ENCODE measurements at regions not wholly inside any gene's neighbourhood (a gene's known extent, or its start where the extent isn't known, plus 50 kb on each side); places are given as distances from the start of the nearest gene placed in this dataset.

- TF ChIP-seq INSM2 (tag by site-specific recombination; IDR thresholded peaks at IDR 0.05) (no peak), ZNF670 (tag by site-specific recombination; IDR thresholded peaks at IDR 0.05; ENCODE audit: low read depth) (no peak), ZNF521 (tag by site-specific recombination; IDR thresholded peaks at IDR 0.05) (no peak)
These were observed 174.7 kb downstream of the OTOR start (continued) for GRCh38 chr20:16922834-16923233.

- POLR2A ChIA-PET = no interaction called here
- no peak overlapping the region for H3K4me3 ChIP-seq (ENCODE audit: low read depth, low read length)
These were observed 178.7 kb downstream of the OTOR start for GRCh38 chr20:16926626-16927430.

GRCh38 chr20:16929756-16930155, 181.6 kb downstream of the OTOR start:
- Histone ChIP-seq H3K4me1 (ENCODE audit: control insufficient read depth, insufficient read depth, low read length) (no peaks in the 10 kb centered on the region), H3K9me3 (ENCODE audit: control insufficient read depth, insufficient read depth, low read depth, low read length) (no peaks in the 10 kb centered on the region), H3K27ac (ENCODE audit: extremely low read depth, low read depth, low read length) (no peak overlapping the region), H3K4me3 (ENCODE audit: low read depth, low read length) (no peak overlapping the region), H3K36me3 (ENCODE audit: control insufficient read depth in 2 of 2, insufficient read depth in 1 of 2, low read length in 2 of 2) (no peaks in the 10 kb centered on the region)
- ChIA-PET CTCF (interaction anchor here (0.6 to 1.1 kb wide), 2 partner anchors 36 to 72 kb away, joined by 3 read pairs; no protein-coding TSS in a partner anchor), POLR2A (no interaction called here)
- TF ChIP-seq KLF1 (tag by site-specific recombination; IDR thresholded peaks at IDR 0.05) (no peak), ZNF571 (tag by site-specific recombination; IDR thresholded peaks at IDR 0.05) (no peak), ZNF202 (tag by site-specific recombination; IDR thresholded peaks at IDR 0.05; ENCODE audit: borderline replicate concordance) (no peak), ZSCAN5A (tag by site-specific recombination; IDR thresholded peaks at IDR 0.05) (no peak), ZBTB7A (tag by site-specific recombination; IDR thresholded peaks at IDR 0.05; ENCODE audit: low read depth) (no peak), ZNF76 (tag by site-specific recombination; IDR thresholded peaks at IDR 0.05; ENCODE audit: borderline replicate concordance, low read depth) (no peak), ZNF366 (tag by site-specific recombination; conservative IDR thresholded peaks at IDR 0.05) (no peak)

More at GRCh38 chr20:16926626-16927430, 178.7 kb downstream of the OTOR start:
- H3K9me3 ChIP-seq (ENCODE audit: control insufficient read depth, insufficient read depth, low read depth, low read length) = no peaks in the 10 kb centered on the region
- no peak overlapping the region for H3K27ac ChIP-seq (ENCODE audit: extremely low read depth, low read depth, low read length)
- H3K4me1 ChIP-seq (ENCODE audit: control insufficient read depth, insufficient read depth, low read length) = no peaks in the 10 kb centered on the region
- CTCF ChIA-PET = no interaction called here
- no peaks in the 10 kb centered on the region for H3K36me3 ChIP-seq (ENCODE audit: control insufficient read depth in 2 of 2, insufficient read depth in 1 of 2, low read length in 2 of 2)
- no peak for TF ChIP-seq ZNF146 (tag by site-specific recombination; IDR thresholded peaks at IDR 0.05)

GRCh38 chr20:16930656-16931055, 182.5 kb downstream of the OTOR start:
- Histone ChIP-seq H3K4me3 (ENCODE audit: low read depth, low read length) (no peak overlapping the region), H3K36me3 (ENCODE audit: control insufficient read depth in 2 of 2, insufficient read depth in 1 of 2, low read length in 2 of 2) (no peaks in the 10 kb centered on the region), H3K4me1 (ENCODE audit: control insufficient read depth, insufficient read depth, low read length) (no peaks in the 10 kb centered on the region), H3K27ac (ENCODE audit: extremely low read depth, low read depth, low read length) (no peak overlapping the region), H3K9me3 (ENCODE audit: control insufficient read depth, insufficient read depth, low read depth, low read length) (no peaks in the 10 kb centered on the region)
- POLR2A ChIA-PET = no interaction called here
- no peak for TF ChIP-seq KLF10 (tag by site-specific recombination; IDR thresholded peaks at IDR 0.05)
- no peak for TF ChIP-seq SCRT2 (tag by site-specific recombination; IDR thresholded peaks at IDR 0.05)
- no peak for TF ChIP-seq ZNF692 (tag by site-specific recombination; IDR thresholded peaks at IDR 0.05)
- TF ChIP-seq ZNF274 (IDR thresholded peaks at IDR 0.05; ENCODE audit: low read length) = no peak
- TF ChIP-seq ZNF274 (tag by site-specific recombination; IDR thresholded peaks at IDR 0.05; ENCODE audit: borderline replicate concordance) = no peak
- no peak for TF ChIP-seq ZNF121 (tag by site-specific recombination; IDR thresholded peaks at IDR 0.05)
- TF ChIP-seq ZSCAN4 (tag by site-specific recombination; IDR thresholded peaks at IDR 0.05) = no peak
- TF ChIP-seq WT1 (tag by site-specific recombination; IDR thresholded peaks at IDR 0.05) = no peak
- TF ChIP-seq ZNF311 (tag by site-specific recombination; IDR thresholded peaks at IDR 0.05; ENCODE audit: borderline replicate concordance) = no peak
- TF ChIP-seq PRDM1 (tag by site-specific recombination; IDR thresholded peaks at IDR 0.05) = no peak
- CTCF ChIA-PET = interaction anchor here (1.1 kb wide), 1 partner anchor 35 kb away, joined by 3 read pairs; no protein-coding TSS in a partner anchor

Measured in HEK293 (cell line).